GM23338 (cell line): ENCODE measurements at regions not wholly inside any gene's neighbourhood (a gene's known extent, or its start where the extent isn't known, plus 50 kb on each side); places are given as distances from the start of the nearest gene placed in this dataset.

Experiments used
- ATAC-seq: fragments of 200-7000 bp; cut with Tn5 transposase; 3 replicates; pipeline ENCODE4 v1.9.1; 2020
- DNase-seq: peaks from one replicate; pipeline ENCODE4 v3.0.0-alpha.2; 2015; ENCODE audit warnings: low spot score
- H2AFZ ChIP-seq: fragments of 200-600 bp; sonication (generic); 2 replicates; pipeline ENCODE4 v1.8.0; 2016; ENCODE audit warnings: antibody characterized with exemption, mild to moderate bottlenecking, moderate library complexity
- H3F3A ChIP-seq: fragments of 200-600 bp; sonication (generic); replicated peaks from 2 replicates; pipeline ENCODE4 v1.8.0; 2017; ENCODE audit warnings: antibody characterized with exemption, mixed run types, low read depth
- H3K27ac ChIP-seq: fragments of 200-600 bp; sonication (generic); 2 replicates; pipeline ENCODE4 v1.6.1; 2016; ENCODE audit warnings: low read depth
- H3K27me3 ChIP-seq: fragments of 200-600 bp; sonication (generic); 2 replicates; pipeline ENCODE4 v1.8.0; 2016; ENCODE audit warnings: mild to moderate bottlenecking, mixed run types, moderate library complexity; ENCODE audit not compliant: insufficient read depth
- H3K36me3 ChIP-seq: fragments of 200-600 bp; sonication (generic); 2 replicates; pipeline ENCODE4 v1.8.0; 2016; ENCODE audit warnings: mild to moderate bottlenecking; ENCODE audit not compliant: insufficient read depth
- H3K4me1 ChIP-seq: fragments of 200-600 bp; sonication (generic); 2 replicates; pipeline ENCODE4 v1.8.0; 2016; ENCODE audit warnings: mild to moderate bottlenecking, moderate library complexity; ENCODE audit not compliant: insufficient read depth
- H3K4me2 ChIP-seq: fragments of 200-600 bp; sonication (generic); 2 replicates; pipeline ENCODE4 v1.7.1; 2017; ENCODE audit warnings: mixed run types
- H3K4me3 ChIP-seq: fragments of 200-600 bp; sonication (generic); 2 replicates; pipeline ENCODE4 v1.6.1; 2016; ENCODE audit warnings: mixed run types
- H3K79me2 ChIP-seq: fragments of 200-600 bp; sonication (generic); replicated peaks from 2 replicates; pipeline ENCODE4 v1.8.0; 2017; ENCODE audit warnings: mild to moderate bottlenecking; ENCODE audit not compliant: insufficient read depth
- H3K9me2 ChIP-seq: fragments of 200-600 bp; sonication (generic); 2 replicates; pipeline ENCODE4 v1.8.0; 2017; ENCODE audit not compliant: insufficient read depth
- H4K20me1 ChIP-seq: fragments of 200-600 bp; sonication (generic); replicated peaks from 2 replicates; pipeline ENCODE4 v1.8.0; 2017; ENCODE audit warnings: mild to moderate bottlenecking; ENCODE audit not compliant: insufficient read depth
- H3K27ac Mint-ChIP-seq: 2 replicates; pipeline ENCODE4 v1.8.0; 2020; ENCODE audit warnings: inconsistent platforms, mild to moderate bottlenecking, moderate library complexity, mixed read lengths
- H3K27me3 Mint-ChIP-seq: 3 replicates; pipeline ENCODE4 v1.8.0; 2022; ENCODE audit warnings: low read depth, mild to moderate bottlenecking, moderate library complexity, mixed read lengths, inconsistent platforms; ENCODE audit not compliant: insufficient read depth, poor library complexity
- H3K36me3 Mint-ChIP-seq: 3 replicates; pipeline ENCODE4 v1.8.0; 2021; ENCODE audit warnings: low read depth, mild to moderate bottlenecking, inconsistent platforms, moderate library complexity, mixed read lengths
- H3K4me1 Mint-ChIP-seq: 3 replicates; pipeline ENCODE4 v1.8.0; 2020; ENCODE audit warnings: mild to moderate bottlenecking, inconsistent platforms, mixed read lengths
- H3K4me3 Mint-ChIP-seq: 3 replicates; pipeline ENCODE4 v1.8.0; 2021; ENCODE audit warnings: moderate library complexity, mild to moderate bottlenecking, inconsistent platforms, mixed read lengths
- H3K9me3 Mint-ChIP-seq: 3 replicates; pipeline ENCODE4 v1.8.0; 2020; ENCODE audit warnings: moderate library complexity, mild to moderate bottlenecking, inconsistent platforms, mixed read lengths
- CREB1 ChIP-seq: fragments of 250-450 bp; sonication (Bioruptor Pico); IDR thresholded peaks from 2 replicates; pipeline ENCODE4 v1.5.0; 2020; ENCODE audit warnings: low read depth, mild to moderate bottlenecking, moderate library complexity
- EZH2 ChIP-seq: fragments of 200-600 bp; sonication (generic); IDR thresholded peaks from one replicate; pipeline ENCODE4 v1.8.0; 2017; ENCODE audit warnings: antibody characterized with exemption, mild to moderate bottlenecking, low read depth; ENCODE audit not compliant: unreplicated experiment
- JUNB ChIP-seq: IDR thresholded peaks from one replicate; pipeline ENCODE4 v1.6.1; 2016; ENCODE audit warnings: antibody characterized with exemption; ENCODE audit not compliant: unreplicated experiment
- NANOG ChIP-seq: IDR thresholded peaks from 2 replicates; pipeline ENCODE4 v1.6.1; 2016; ENCODE audit warnings: antibody characterized with exemption, borderline replicate concordance
- POLR2AphosphoS5 ChIP-seq: IDR thresholded peaks from 2 replicates; pipeline ENCODE4 v1.6.1; 2016; ENCODE audit warnings: antibody characterized with exemption, low read depth
- STAT1 ChIP-seq: IDR thresholded peaks from one replicate; pipeline ENCODE4 v1.6.1; 2016; ENCODE audit warnings: antibody characterized with exemption; ENCODE audit not compliant: unreplicated experiment
- ZNF114 ChIP-seq: fragments of 250-450 bp; sonication (Bioruptor Pico); IDR thresholded peaks from 2 replicates; pipeline ENCODE4 v1.5.0; 2020; ENCODE audit warnings: mild to moderate bottlenecking, moderate library complexity
- TF ChIP-seq, protein P1 (sequence below): fragments of 250-450 bp; sonication (Bioruptor Pico); IDR thresholded peaks from 2 replicates; pipeline ENCODE4 v1.5.0; 2020; ENCODE audit warnings: mild to moderate bottlenecking, moderate library complexity

DNA sequence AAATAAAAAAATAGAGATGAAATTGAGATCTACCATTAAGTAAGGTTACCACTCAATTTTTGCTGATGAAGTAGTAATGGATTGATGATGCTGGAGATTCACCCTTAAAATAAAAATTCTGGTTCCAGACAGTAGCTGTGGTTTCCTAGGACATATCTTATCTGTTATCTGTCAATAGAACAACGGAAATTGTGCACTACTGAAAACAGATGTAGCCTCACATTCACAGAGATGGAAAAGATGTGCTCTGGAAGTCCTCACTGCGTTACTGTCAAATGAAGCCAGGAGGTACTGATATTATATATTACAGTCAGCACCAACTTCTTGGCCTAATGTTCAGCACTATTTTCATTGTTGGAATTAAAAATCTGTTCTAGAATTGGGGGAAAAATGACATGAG, 154.0 kb downstream of the SLC24A2 start (continued):
- TF ChIP-seq, protein P1, sequence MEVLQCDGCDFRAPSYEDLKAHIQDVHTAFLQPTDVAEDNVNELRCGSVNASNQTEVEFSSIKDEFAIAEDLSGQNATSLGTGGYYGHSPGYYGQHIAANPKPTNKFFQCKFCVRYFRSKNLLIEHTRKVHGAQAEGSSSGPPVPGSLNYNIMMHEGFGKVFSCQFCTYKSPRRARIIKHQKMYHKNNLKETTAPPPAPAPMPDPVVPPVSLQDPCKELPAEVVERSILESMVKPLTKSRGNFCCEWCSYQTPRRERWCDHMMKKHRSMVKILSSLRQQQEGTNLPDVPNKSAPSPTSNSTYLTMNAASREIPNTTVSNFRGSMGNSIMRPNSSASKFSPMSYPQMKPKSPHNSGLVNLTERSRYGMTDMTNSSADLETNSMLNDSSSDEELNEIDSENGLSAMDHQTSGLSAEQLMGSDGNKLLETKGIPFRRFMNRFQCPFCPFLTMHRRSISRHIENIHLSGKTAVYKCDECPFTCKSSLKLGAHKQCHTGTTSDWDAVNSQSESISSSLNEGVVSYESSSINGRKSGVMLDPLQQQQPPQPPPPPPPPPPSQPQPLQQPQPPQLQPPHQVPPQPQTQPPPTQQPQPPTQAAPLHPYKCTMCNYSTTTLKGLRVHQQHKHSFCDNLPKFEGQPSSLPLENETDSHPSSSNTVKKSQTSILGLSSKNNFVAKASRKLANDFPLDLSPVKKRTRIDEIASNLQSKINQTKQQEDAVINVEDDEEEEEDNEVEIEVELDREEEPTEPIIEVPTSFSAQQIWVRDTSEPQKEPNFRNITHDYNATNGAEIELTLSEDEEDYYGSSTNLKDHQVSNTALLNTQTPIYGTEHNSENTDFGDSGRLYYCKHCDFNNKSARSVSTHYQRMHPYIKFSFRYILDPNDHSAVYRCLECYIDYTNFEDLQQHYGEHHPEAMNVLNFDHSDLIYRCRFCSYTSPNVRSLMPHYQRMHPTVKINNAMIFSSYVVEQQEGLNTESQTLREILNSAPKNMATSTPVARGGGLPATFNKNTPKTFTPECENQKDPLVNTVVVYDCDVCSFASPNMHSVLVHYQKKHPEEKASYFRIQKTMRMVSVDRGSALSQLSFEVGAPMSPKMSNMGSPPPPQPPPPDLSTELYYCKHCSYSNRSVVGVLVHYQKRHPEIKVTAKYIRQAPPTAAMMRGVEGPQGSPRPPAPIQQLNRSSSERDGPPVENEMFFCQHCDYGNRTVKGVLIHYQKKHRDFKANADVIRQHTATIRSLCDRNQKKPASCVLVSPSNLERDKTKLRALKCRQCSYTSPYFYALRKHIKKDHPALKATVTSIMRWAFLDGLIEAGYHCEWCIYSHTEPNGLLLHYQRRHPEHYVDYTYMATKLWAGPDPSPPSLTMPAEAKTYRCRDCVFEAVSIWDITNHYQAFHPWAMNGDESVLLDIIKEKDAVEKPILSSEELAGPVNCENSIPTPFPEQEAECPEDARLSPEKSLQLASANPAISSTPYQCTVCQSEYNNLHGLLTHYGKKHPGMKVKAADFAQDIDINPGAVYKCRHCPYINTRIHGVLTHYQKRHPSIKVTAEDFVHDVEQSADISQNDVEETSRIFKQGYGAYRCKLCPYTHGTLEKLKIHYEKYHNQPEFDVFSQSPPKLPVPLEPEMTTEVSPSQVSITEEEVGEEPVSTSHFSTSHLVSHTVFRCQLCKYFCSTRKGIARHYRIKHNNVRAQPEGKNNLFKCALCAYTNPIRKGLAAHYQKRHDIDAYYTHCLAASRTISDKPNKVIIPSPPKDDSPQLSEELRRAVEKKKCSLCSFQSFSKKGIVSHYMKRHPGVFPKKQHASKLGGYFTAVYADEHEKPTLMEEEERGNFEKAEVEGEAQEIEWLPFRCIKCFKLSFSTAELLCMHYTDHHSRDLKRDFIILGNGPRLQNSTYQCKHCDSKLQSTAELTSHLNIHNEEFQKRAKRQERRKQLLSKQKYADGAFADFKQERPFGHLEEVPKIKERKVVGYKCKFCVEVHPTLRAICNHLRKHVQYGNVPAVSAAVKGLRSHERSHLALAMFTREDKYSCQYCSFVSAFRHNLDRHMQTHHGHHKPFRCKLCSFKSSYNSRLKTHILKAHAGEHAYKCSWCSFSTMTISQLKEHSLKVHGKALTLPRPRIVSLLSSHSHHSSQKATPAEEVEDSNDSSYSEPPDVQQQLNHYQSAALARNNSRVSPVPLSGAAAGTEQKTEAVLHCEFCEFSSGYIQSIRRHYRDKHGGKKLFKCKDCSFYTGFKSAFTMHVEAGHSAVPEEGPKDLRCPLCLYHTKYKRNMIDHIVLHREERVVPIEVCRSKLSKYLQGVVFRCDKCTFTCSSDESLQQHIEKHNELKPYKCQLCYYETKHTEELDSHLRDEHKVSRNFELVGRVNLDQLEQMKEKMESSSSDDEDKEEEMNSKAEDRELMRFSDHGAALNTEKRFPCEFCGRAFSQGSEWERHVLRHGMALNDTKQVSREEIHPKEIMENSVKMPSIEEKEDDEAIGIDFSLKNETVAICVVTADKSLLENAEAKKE (CRISPR knock-in tag), result no peak

DNA sequence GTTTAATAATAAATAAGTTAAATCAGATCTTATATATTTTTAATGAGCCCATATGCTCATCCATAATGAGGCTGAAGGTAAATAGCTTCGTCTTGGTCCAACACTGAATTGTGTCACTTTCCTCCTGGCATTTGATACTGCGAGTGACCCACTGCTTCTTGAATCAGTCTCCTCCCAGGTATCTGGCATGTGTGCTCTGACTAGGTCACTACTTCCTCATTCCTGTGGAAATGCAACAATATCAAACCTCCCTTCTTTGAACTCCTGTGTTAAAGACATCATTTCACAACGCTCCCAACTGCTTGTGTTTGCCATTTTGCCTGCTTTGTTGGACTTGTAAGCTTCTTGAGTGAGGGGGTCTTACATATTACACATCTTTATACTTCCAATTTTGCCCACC, 157.7 kb downstream of the SLC24A2 start:
- no peaks in the 10 kb centered on the region for H3K9me2 ChIP-seq
- no peak overlapping the region for H2AFZ ChIP-seq
- Mint-ChIP-seq H3K9me3 (no peaks in the 10 kb centered on the region), H3K4me3 (no peak overlapping the region), H3K27ac (no peak overlapping the region), H3K4me1 (peaks cover 7% of the 10 kb centered on the region; the same call in 2 of the 3 replicates), H3K36me3 (no peaks in the 10 kb centered on the region), H3K27me3 (peaks cover 1% of the 10 kb centered on the region)
- no peak overlapping the region for H3K27ac ChIP-seq
- DNase-seq (no peak), ATAC-seq (no peak)
- H3F3A ChIP-seq, result no peaks in the 10 kb centered on the region
- H3K4me1 ChIP-seq, result peaks cover 10% of the 10 kb centered on the region
- H3K79me2 ChIP-seq, result no peaks in the 10 kb centered on the region
- no peaks in the 10 kb centered on the region for H3K27me3 ChIP-seq
- TF ChIP-seq EZH2 (no peak), NANOG (no peak), JUNB (no peak), ZNF114 (CRISPR knock-in tag) (no peak), CREB1 (CRISPR knock-in tag) (no peak), STAT1 (no peak), POLR2AphosphoS5 (no peak)
- no peaks in the 10 kb centered on the region for H4K20me1 ChIP-seq
- H3K4me3 ChIP-seq, result no peak overlapping the region
- H3K4me2 ChIP-seq, result no peak overlapping the region
- H3K36me3 ChIP-seq, result no peaks in the 10 kb centered on the region
